ENCODE measurements at regions not wholly inside any gene's neighbourhood (a gene's known extent, or its start where the extent isn't known, plus 50 kb on each side); places are given as distances from the start of the nearest gene placed in this dataset.

DNA sequence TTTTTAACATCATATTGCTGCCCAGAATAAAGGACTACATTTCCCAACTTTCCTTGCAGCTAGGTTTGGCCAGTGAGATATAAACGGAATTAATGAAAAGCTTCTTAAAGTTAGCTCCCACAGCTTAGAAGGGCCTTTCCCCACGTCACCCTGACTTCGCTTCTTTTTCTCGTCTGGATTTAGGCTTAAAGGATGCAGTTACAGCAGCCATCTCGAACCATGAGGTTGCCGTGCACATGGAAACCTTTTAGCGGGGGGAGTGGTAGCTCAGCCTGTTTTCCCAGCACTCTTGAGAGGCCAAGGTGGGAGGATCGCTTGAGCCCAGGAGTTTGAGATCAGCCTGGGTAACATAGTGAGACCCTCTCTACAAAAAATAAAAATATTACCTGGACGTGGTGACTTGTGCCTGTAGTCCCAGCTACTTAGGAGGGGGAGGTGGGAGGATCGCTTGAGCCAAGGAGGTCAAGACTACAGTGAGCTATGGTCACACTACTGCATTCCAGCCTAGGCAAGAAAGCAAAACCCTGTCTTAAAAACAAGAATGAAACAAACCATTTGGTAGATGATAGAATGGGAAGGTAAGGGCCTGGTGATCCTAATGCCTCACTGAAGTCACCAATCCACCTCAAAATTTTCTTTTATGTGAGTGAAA lies 64.3 kb upstream of the C1GALT1 start:
- no peaks in the 10 kb centered on the region for H3K9me3 ChIP-seq
- H3K27me3 ChIP-seq = peaks cover 0 to 10% of the 10 kb centered on the region in 2 donors
- 88% methylated on average over 10 of the region's 10 CpGs for WGBS (ENCODE audit: insufficient coverage, low coverage, low lambda C conversion rate, missing lambda C conversion rate)
- no peaks in the 10 kb centered on the region for H3K36me3 ChIP-seq
- intact Hi-C loops (cut with DNase I) = no loop called here
- DNase-seq (no peak), ATAC-seq (no peak)
- TF ChIP-seq POLR2A (IDR thresholded peaks at IDR 0.05) = no peak
- H3K4me1 ChIP-seq = peaks cover 0 to 13% (median 0%) of the 10 kb centered on the region in 4 donors
- H3K27ac ChIP-seq = no peak overlapping the region
- H3K4me3 ChIP-seq = no peak overlapping the region

DNA sequence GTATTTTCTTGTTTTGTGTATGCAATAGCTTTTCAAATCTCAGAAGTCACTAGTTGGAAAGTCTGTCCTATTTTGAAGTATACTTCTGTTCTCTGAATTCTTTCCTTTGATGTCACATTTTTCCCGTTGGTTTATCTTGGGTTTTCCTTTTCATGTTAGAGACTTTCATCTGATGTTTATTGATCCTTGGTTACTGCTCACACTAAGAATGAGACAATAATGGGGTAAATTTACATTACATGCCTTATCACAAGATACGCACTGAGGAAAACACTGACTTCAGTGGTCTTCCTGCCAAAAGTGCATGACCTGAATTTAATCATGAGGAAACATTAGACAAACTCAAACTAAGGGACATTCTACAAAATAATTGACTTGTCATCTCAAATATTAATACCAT lies 63.5 kb upstream of the C1GALT1 start:
- Histone ChIP-seq H3K4me3 (no peak overlapping the region), H3K9me3 (no peaks in the 10 kb centered on the region), H3K36me3 (no peaks in the 10 kb centered on the region), H3K27me3 (peaks cover 0 to 3% of the 10 kb centered on the region in 2 donors), H3K27ac (no peak overlapping the region), H3K4me1 (peaks cover 0 to 13% (median 0%) of the 10 kb centered on the region in 4 donors)
- ATAC-seq (no peak), DNase-seq (no peak)
- WGBS (ENCODE audit: insufficient coverage, low coverage, low lambda C conversion rate, missing lambda C conversion rate) = 35% methylated on average over 2 of the region's 2 CpGs
- no peak for TF ChIP-seq POLR2A (IDR thresholded peaks at IDR 0.05)
- TF ChIP-seq, protein P1, sequence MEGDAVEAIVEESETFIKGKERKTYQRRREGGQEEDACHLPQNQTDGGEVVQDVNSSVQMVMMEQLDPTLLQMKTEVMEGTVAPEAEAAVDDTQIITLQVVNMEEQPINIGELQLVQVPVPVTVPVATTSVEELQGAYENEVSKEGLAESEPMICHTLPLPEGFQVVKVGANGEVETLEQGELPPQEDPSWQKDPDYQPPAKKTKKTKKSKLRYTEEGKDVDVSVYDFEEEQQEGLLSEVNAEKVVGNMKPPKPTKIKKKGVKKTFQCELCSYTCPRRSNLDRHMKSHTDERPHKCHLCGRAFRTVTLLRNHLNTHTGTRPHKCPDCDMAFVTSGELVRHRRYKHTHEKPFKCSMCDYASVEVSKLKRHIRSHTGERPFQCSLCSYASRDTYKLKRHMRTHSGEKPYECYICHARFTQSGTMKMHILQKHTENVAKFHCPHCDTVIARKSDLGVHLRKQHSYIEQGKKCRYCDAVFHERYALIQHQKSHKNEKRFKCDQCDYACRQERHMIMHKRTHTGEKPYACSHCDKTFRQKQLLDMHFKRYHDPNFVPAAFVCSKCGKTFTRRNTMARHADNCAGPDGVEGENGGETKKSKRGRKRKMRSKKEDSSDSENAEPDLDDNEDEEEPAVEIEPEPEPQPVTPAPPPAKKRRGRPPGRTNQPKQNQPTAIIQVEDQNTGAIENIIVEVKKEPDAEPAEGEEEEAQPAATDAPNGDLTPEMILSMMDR (IDR thresholded peaks at IDR 0.05) = no peak
- intact Hi-C loops (cut with DNase I) = no loop called here

DNA sequence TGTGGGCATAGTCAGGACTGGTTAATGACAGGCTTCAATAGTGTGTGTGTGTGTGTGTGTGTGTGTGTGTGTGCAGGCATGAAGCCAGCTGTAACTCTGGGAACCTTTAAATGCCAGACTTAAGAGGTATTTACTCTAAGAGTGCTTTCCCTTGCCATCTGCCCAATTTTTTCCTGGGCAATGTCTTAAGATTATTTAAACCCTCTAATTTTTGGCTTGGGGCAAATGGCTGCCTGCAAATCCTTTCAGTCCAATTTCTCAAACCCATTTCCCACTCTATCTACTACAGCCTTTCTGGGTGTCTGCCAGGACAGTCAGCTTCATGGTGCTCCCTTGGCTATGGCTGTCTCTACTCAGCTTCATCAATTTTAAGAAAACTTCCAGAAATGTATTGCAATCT lies 62.6 kb upstream of the C1GALT1 start:
- Histone ChIP-seq H3K27ac (no peak overlapping the region), H3K36me3 (no peaks in the 10 kb centered on the region), H3K4me3 (no peak overlapping the region), H3K9me3 (no peaks in the 10 kb centered on the region), H3K4me1 (peaks cover 0 to 6% (median 0%) of the 10 kb centered on the region in 4 donors), H3K27me3 (peaks cover 0 to 3% of the 10 kb centered on the region in 2 donors)
- TF ChIP-seq POLR2A (IDR thresholded peaks at IDR 0.05) = no peak
- TF ChIP-seq, protein P1 (IDR thresholded peaks at IDR 0.05) = no peak
- intact Hi-C loops (cut with DNase I) = no loop called here
- DNase-seq (no peak), ATAC-seq (no peak)

DNA sequence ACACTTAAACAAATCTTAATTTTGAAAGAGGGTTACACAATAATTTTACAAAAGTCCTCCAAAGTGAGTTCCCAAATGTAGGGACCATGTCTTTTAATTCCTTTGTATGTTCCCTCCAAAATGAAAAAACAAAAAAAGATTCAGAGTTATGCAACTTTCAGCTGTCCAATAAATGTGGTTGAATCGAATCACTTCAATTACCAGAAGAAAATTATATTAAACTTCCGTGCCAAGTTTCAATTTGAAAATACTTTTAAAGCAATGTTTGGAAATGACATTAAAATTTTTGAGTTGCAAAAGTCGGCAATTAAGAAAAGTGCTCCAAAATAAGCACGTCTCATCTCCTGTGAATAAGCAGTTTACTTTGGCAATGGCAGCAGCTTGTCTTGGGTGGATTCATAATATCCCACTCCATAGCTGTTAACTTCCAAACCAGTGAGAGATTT lies 60.3 kb upstream of the C1GALT1 start:
- H3K4me3 ChIP-seq = no peak overlapping the region
- DNase-seq (no peak), ATAC-seq (no peak)
- 54% methylated on average over 4 of the region's 4 CpGs for WGBS (ENCODE audit: insufficient coverage, low coverage, low lambda C conversion rate, missing lambda C conversion rate)
- no peaks in the 10 kb centered on the region for H3K36me3 ChIP-seq
- TF ChIP-seq, protein P1 (IDR thresholded peaks at IDR 0.05) = no peak
- TF ChIP-seq POLR2A (IDR thresholded peaks at IDR 0.05) = no peak
- H3K27me3 ChIP-seq = no peaks in the 10 kb centered on the region
- H3K27ac ChIP-seq = no peak overlapping the region
- H3K9me3 ChIP-seq = no peaks in the 10 kb centered on the region
- intact Hi-C loops (cut with DNase I) = no loop called here
- H3K4me1 ChIP-seq = no peaks in the 10 kb centered on the region

DNA sequence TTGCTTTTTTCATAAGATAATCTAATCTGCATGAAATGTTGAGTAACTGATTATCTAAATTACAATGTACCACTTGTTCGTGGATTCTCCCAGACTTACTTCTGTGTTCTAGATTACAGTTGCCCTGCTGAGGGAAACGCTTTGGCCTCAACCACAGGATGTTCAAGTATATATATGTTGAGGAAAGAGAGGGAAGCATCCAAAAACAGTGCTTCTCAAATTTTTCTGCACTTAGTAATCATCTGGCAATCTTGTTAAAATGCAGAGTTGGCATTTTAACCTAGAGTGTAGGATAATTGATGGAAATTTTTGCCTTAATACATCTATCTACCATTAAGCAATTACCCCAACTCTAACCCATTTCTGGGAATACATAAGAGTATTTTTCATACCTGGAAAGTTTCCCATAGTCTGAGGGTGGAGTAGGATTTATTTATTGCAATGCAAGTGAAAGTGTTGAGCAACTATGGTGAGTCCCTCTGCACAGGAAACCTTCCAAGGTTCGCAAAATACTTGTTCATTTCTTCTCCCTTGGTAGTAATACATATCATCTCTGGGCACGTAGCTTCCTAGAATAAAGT lies 59.6 kb upstream of the C1GALT1 start:
- H3K4me3 ChIP-seq = no peak overlapping the region
- ATAC-seq = no peak
- TF ChIP-seq, protein P1 (IDR thresholded peaks at IDR 0.05) = no peak
- TF ChIP-seq POLR2A (IDR thresholded peaks at IDR 0.05) = no peak

More for the DNA sequence above, 59.6 kb upstream of the C1GALT1 start:
- intact Hi-C loops (cut with DNase I) = no loop called here
- no peaks in the 10 kb centered on the region for H3K27me3 ChIP-seq
- no peaks in the 10 kb centered on the region for H3K4me1 ChIP-seq
- DNase-seq = no peak
- no peak overlapping the region for H3K27ac ChIP-seq
- 54% methylated on average over 4 of the region's 4 CpGs for WGBS (ENCODE audit: insufficient coverage, low coverage, low lambda C conversion rate, missing lambda C conversion rate)
- no peaks in the 10 kb centered on the region for H3K9me3 ChIP-seq
- H3K36me3 ChIP-seq = no peaks in the 10 kb centered on the region

All from right lobe of liver (tissue), 6 donors.